ENCODE measurements at regions not wholly inside any gene's neighbourhood (a gene's known extent, or its start where the extent isn't known, plus 50 kb on each side); places are given as distances from the start of the nearest gene placed in this dataset.

DNA sequence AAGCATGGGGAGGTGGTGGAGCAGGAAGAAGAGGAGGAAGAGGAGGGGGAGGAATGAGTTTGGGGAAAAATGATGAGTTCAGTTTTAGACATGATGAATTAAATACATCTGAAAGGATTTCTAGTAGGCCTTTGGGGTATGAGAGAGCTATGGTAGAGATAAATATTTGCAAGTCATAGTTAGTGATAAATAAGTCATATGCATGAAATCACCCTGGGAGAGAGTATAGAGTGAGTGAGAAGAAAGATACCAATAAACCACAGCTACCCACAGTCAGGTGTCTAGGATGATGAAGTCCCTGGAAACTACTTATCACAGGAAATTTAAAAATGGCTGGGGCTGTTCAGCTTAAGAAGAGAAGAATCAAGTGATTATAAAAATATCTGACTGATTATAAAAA lies 240.5 kb downstream of the RDH14 start:
- no peaks in the 10 kb centered on the region for H3K36me3 ChIP-seq
- H3K27ac ChIP-seq, result no peak overlapping the region
- intact Hi-C loops (cut with DNase I; ENCODE audit: low total_unique reads), result no loop called here
- H3K9me3 ChIP-seq, result no peaks in the 10 kb centered on the region
- no peak for TF ChIP-seq POLR2AphosphoS5 (IDR thresholded peaks at IDR 0.05)
- TF ChIP-seq, protein P1, sequence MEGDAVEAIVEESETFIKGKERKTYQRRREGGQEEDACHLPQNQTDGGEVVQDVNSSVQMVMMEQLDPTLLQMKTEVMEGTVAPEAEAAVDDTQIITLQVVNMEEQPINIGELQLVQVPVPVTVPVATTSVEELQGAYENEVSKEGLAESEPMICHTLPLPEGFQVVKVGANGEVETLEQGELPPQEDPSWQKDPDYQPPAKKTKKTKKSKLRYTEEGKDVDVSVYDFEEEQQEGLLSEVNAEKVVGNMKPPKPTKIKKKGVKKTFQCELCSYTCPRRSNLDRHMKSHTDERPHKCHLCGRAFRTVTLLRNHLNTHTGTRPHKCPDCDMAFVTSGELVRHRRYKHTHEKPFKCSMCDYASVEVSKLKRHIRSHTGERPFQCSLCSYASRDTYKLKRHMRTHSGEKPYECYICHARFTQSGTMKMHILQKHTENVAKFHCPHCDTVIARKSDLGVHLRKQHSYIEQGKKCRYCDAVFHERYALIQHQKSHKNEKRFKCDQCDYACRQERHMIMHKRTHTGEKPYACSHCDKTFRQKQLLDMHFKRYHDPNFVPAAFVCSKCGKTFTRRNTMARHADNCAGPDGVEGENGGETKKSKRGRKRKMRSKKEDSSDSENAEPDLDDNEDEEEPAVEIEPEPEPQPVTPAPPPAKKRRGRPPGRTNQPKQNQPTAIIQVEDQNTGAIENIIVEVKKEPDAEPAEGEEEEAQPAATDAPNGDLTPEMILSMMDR (IDR thresholded peaks at IDR 0.05), result no peak
- TF ChIP-seq POLR2A (IDR thresholded peaks at IDR 0.05), result no peak
- no peak for DNase-seq (ENCODE audit: low spot score in 2 of 2)
- H3K27me3 ChIP-seq, result no peaks in the 10 kb centered on the region
- H3K4me3 ChIP-seq, result no peak overlapping the region
- no peaks in the 10 kb centered on the region for H3K4me1 ChIP-seq

DNA sequence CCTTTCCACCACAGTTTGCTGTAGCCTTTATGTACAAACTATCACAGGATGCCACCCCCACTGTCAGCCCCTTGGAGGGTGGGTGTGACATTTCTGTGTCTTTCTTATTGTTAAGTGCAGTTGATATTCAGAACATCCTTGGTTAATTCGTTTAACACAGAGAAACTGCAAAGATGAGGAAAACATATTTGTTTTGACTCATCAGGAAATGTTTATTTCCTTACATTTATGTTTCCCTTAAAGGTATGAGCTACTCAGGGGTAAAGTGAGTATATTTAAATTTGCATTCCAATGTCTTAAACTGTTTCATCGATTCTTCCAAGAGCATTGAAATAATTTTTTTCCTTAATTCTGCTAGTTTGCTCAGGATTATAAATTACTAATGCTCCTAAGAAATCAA lies 243.4 kb downstream of the RDH14 start:
- no peak overlapping the region for H3K4me3 ChIP-seq
- no peaks in the 10 kb centered on the region for H3K4me1 ChIP-seq
- no peaks in the 10 kb centered on the region for H3K9me3 ChIP-seq
- no peaks in the 10 kb centered on the region for H3K36me3 ChIP-seq
- no peaks in the 10 kb centered on the region for H3K27me3 ChIP-seq
- intact Hi-C loops (cut with DNase I; ENCODE audit: low total_unique reads), result no loop called here
- no peak for DNase-seq (ENCODE audit: low spot score in 2 of 2)
- no peak overlapping the region for H3K27ac ChIP-seq
- no peak for TF ChIP-seq POLR2A (IDR thresholded peaks at IDR 0.05)
- TF ChIP-seq, protein P1 (IDR thresholded peaks at IDR 0.05), result no peak
- no peak for TF ChIP-seq POLR2AphosphoS5 (IDR thresholded peaks at IDR 0.05)

DNA sequence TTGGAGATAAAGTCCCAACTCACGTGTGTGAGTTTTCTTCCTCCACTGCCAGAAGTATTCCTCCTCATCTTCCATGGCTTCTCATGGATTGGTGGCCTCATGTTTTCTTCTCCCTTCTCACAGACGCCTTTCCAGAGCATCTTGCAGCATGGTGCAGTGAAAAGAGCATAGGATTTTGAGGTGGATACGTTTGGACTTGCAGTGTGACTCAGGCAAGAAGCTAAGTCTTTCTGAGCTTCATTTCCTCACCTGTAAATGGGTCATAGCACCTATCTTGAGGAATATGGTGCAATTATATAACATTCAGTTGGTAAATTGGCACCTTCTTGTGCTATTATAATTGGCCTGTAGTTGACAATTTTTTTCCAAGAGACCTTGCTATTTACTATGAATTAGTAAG lies 247.6 kb downstream of the RDH14 start:
- no peaks in the 10 kb centered on the region for H3K36me3 ChIP-seq
- H3K4me3 ChIP-seq, result no peak overlapping the region
- H3K27me3 ChIP-seq, result no peaks in the 10 kb centered on the region
- no peak for DNase-seq (ENCODE audit: low spot score in 2 of 2)
- no peaks in the 10 kb centered on the region for H3K9me3 ChIP-seq
- no peak overlapping the region for H3K27ac ChIP-seq
- no peaks in the 10 kb centered on the region for H3K4me1 ChIP-seq
- no peak for TF ChIP-seq POLR2AphosphoS5 (IDR thresholded peaks at IDR 0.05)
- TF ChIP-seq POLR2A (IDR thresholded peaks at IDR 0.05), result no peak
- TF ChIP-seq, protein P1 (IDR thresholded peaks at IDR 0.05), result no peak
- intact Hi-C loops (cut with DNase I; ENCODE audit: low total_unique reads), result no loop called here

DNA sequence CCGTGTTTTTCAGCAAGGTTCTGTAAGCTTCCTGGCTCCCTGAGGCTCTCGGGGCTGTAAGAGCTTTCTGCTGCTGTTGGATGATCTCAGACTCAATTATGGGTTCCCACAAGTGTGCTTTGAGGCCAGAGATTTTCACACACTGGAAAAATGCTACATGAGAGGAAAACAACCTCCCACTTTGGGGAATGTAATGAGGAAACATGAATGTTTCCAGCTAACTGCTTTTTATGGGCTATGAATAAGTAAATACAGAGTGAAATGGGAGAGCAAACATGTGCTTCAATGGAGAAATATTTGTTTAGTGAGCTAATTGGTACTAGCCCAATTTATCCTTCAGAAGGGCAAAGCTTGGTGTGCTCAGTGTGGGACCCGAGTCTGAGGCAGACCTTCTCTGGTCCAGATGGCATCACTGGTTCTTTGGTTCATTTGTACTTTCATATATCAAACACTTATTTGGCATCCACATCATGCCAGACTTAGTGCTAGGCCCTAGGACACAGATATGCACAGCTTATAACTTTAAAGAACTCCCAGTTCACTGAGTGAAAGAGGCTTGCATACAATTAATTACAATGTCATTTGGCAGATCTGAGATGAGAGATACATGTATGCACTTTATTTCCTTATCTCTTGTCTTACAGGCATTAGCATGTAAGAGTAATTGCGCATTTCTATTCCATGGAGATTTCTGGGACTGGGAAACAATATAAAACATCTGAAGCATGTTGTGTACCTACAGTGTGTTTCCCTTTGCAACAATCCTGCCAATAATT lies 248.8 kb downstream of the RDH14 start:
- H3K9me3 ChIP-seq, result no peaks in the 10 kb centered on the region
- peak overlapping the region; percentile 38 to 61 for H3K27ac ChIP-seq
- no peaks in the 10 kb centered on the region for H3K27me3 ChIP-seq
- intact Hi-C loops (cut with DNase I; ENCODE audit: low total_unique reads), result no loop called here
- no peaks in the 10 kb centered on the region for H3K4me1 ChIP-seq
- DNase-seq (ENCODE audit: low spot score in 2 of 2), result no peak
- H3K36me3 ChIP-seq, result no peaks in the 10 kb centered on the region
- TF ChIP-seq, protein P1 (IDR thresholded peaks at IDR 0.05), result no peak
- no peak overlapping the region for H3K4me3 ChIP-seq

DNA sequence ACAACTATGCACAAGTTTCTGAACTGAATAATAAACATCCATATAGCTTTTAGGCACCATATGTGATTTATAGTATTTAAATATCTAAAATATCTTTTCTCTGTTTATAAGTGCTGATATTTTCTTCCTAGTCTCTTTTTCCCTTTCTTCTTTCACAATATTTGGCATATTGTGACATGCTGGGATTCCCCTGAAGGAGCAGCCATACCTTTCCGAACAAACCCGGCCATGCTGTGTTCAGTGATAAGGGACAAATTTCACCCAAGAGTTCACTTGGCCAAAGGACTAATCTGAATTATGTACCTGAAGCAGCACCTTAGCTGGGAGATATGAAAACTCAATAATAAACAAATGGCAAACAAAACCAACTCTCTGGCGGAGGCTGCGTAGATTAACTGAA lies 250.8 kb downstream of the RDH14 start:
- Histone ChIP-seq H3K9me3 (no peaks in the 10 kb centered on the region), H3K36me3 (no peaks in the 10 kb centered on the region), H3K4me3 (no peak overlapping the region), H3K27ac (no peak overlapping the region), H3K4me1 (no peaks in the 10 kb centered on the region), H3K27me3 (no peaks in the 10 kb centered on the region)
- intact Hi-C loops (cut with DNase I; ENCODE audit: low total_unique reads), result no loop called here
- TF ChIP-seq POLR2AphosphoS5 (IDR thresholded peaks at IDR 0.05) (no peak), POLR2A (IDR thresholded peaks at IDR 0.05) (no peak)
- TF ChIP-seq, protein P1 (IDR thresholded peaks at IDR 0.05), result no peak
- no peak for DNase-seq (ENCODE audit: low spot score in 2 of 2)

Measured in breast epithelium (tissue), 4 donors.